Retinal pigment epithelial cell (primary cell): ENCODE measurements at regions not wholly inside any gene's neighbourhood (a gene's known extent, or its start where the extent isn't known, plus 50 kb on each side); places are given as distances from the start of the nearest gene placed in this dataset.

Experiments
- DNase-seq: peaks from one replicate; pipeline ENCODE4 v3.0.0-alpha.2; 2010; ENCODE audit warnings: low read depth
- H3K4me3 ChIP-seq: 2 replicates; pipeline ENCODE4 v1.5.1; 2011; ENCODE audit warnings: mild to moderate bottlenecking, low read length, control low read depth, moderate library complexity
- TF ChIP-seq, protein P1 (sequence below): conservative IDR thresholded peaks from 2 replicates; pipeline ENCODE4 v1.5.1; 2011; ENCODE audit warnings: low read depth, low read length, control low read depth, inconsistent platforms

GRCh38 chr3:11719406-11720303 lies 75.9 kb upstream of the VGLL4 start:
- H3K4me3 ChIP-seq = peak overlapping the region; percentile 84
- no peak for DNase-seq
- TF ChIP-seq, protein P1, sequence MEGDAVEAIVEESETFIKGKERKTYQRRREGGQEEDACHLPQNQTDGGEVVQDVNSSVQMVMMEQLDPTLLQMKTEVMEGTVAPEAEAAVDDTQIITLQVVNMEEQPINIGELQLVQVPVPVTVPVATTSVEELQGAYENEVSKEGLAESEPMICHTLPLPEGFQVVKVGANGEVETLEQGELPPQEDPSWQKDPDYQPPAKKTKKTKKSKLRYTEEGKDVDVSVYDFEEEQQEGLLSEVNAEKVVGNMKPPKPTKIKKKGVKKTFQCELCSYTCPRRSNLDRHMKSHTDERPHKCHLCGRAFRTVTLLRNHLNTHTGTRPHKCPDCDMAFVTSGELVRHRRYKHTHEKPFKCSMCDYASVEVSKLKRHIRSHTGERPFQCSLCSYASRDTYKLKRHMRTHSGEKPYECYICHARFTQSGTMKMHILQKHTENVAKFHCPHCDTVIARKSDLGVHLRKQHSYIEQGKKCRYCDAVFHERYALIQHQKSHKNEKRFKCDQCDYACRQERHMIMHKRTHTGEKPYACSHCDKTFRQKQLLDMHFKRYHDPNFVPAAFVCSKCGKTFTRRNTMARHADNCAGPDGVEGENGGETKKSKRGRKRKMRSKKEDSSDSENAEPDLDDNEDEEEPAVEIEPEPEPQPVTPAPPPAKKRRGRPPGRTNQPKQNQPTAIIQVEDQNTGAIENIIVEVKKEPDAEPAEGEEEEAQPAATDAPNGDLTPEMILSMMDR = no peak

DNA sequence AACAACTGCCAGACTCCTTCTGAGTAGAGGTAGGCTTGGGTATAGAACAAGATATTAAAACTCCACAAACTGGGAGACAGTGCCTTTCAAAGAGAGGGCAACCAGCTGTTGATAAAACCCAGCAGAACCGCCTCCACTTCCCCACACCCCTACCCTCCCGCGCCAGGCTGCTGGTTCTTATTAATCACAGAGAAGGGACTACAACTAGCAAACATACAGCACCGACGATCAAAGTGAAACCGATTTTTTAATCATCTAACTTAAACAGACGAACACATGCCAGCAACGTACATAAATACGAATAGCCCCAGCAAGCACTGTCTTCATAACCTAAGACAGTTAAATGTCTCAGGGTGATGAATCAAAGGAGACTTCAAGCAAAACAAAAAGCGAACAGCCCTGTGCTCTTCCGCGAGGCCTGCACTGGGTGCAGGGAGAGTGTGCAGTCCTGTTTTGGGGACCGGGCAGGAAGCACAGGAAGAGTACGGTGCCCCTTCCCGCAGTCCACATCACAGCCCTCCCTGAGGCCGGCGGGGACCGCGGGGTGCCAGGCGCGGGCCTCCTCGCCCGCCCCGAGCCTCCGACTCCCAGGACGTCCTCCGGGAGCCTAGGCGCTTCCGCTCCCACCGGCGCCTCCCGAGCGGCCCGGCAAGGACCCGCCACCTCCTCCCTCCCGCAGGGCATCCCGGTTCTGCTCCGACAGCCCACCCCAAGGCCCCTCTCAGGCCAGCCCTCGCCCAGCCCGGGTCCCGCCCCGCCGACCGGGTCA lies 75.1 kb upstream of the VGLL4 start:
- H3K4me3 ChIP-seq = peak overlapping the region; percentile 84
- DNase-seq = no peak

GRCh38 chr3:11717768-11718636 lies 74.3 kb upstream of the VGLL4 start:
- TF ChIP-seq, protein P1 = no peak
- no peak for DNase-seq
- H3K4me3 ChIP-seq = peak overlapping the region; percentile 84

More for the DNA sequence above, 75.1 kb upstream of the VGLL4 start:
- TF ChIP-seq, protein P1 = no peak

DNA sequence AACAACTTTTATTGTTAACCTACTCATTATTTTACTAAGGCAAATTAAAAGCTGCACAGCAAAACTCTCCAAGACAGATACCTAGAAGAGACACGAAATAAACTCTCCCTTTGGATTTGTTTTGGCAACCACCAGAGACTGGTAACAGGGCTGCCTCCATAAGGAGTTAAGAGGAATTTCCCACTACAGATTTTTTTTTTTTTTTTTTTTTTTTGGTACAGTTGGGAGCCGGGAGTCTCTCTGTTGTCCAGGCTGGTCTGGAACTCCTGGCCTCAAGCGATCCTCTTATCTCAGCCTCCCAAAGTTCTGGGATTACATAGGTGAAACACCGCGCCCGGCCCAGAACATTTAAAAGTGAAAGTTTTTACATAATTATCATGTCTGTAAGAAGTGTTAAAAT lies 73.6 kb upstream of the VGLL4 start:
- TF ChIP-seq, protein P1 = no peak
- DNase-seq = no peak
- no peak overlapping the region for H3K4me3 ChIP-seq

DNA sequence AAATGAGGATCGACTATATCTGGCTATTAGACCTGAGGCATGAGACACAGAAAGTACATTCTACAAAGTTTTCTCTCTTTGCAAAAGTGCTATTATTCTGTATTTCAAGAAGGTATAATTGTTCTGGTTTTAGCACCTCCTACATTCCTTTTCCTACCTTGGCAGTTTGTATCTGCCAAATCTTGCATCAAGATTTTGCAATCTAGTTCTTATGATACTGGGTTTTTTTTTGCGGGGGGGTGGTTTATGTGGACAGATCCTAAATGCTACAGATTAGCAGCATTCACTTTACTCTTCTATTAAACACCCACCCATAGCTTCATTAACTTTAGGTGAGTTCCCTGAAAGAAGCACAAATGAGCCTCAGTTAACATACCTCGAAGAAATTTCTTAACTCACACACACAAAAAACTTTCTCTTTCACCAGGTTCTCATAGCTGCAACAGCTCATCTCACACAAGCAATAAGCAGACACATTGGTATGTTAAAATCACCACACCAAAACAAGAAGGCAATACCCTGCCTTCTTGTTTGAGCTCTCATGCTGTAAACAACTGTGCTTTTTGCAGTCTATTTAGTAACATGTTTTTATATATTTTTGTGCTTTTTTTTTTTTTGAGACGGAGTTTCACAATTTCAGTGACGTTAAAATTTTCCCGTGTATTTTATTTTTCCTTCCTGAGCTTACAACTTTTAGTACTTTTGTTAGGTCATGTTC lies 73.0 kb upstream of the VGLL4 start:
- H3K4me3 ChIP-seq = no peak overlapping the region
- no peak for DNase-seq
- TF ChIP-seq, protein P1 = no peak

- H3K4me3 ChIP-seq = no peak overlapping the region
- TF ChIP-seq, protein P1 = no peak
- DNase-seq = no peak
Measured at GRCh38 chr3:11713171-11713570, 69.5 kb upstream of the VGLL4 start.
